K562 (cell line): ENCODE measurements at regions not wholly inside any gene's neighbourhood (a gene's known extent, or its start where the extent isn't known, plus 50 kb on each side); places are given as distances from the start of the nearest gene placed in this dataset.

ENCODE experiments used
- ATAC-seq: fragments of 200-7000 bp; cut with Tn5 transposase; 3 replicates; pipeline ENCODE4 v1.9.1; 2020; ENCODE audit warnings: moderate library complexity
- BruUV-seq: library from RNA; stranded (reverse); fragments of 400-500 nt; replicated peaks from 2 replicates; lab custom pipeline; 2021; lab: Mats Ljungman, UMichigan
- CTCF ChIA-PET: fragments of 300-600 bp; formaldehyde crosslinking; extraction: SDS; loops from one replicate; lab custom pipeline; 2021; ENCODE audit warnings: low intra/inter-chr PET ratio; lab: Yijun Ruan, JAX
- POLR2A ChIA-PET: fragments of 300-600, 350-650 bp; sonication (Branson Sonifier 250); formaldehyde crosslinking; extraction: SDS; loops from one replicate; lab custom pipeline; 2021; ENCODE audit warnings: antibody characterized with exemption, inconsistent platforms; lab: Yijun Ruan, JAX
- DNase-seq, 4 experiments: peaks; one replicate each; pipeline versions ENCODE4 v3.0.0 to v3.0.0-alpha.2; 2011 to 2018; ENCODE audit warnings: low spot score in 3 of 4, mixed read lengths in 3 of 4; ENCODE audit errors: extremely low read depth in 1 of 4
- FAIRE-seq: peaks from 2 replicates; lab custom pipeline; 2011; peaks lifted over from hg19 to GRCh38; lab: Jason Lieb, UNC
- H2AFZ ChIP-seq: 2 replicates; pipeline ENCODE4 v1.6.0; 2011; ENCODE audit warnings: low read depth, low read length, control low read depth, inconsistent platforms
- H3K27ac ChIP-seq: fragments of 200-600 bp; 3 replicates; pipeline ENCODE4 v1.8.0; 2011; ENCODE audit warnings: low read depth, mild to moderate bottlenecking, control low read depth, inconsistent platforms, low read length, moderate library complexity, mixed read lengths; ENCODE audit errors: extremely low read depth
- H3K27me3 ChIP-seq, 2 experiments: fragments of 300-600 bp in 1 of 2; 2 replicates in 1 of 2; 3 replicates in 1 of 2; pipeline versions ENCODE4 v1.6.0 to v1.8.0; 2011; ENCODE audit warnings: inconsistent platforms in 2 of 2, low read length in 2 of 2, mild to moderate bottlenecking in 1 of 2, mixed read lengths in 1 of 2, moderate library complexity in 1 of 2; ENCODE audit not compliant: control insufficient read depth in 2 of 2, insufficient read depth in 2 of 2
- H3K36me3 ChIP-seq: fragments of 300-600 bp; 3 replicates; pipeline ENCODE4 v1.8.0; 2011; ENCODE audit warnings: mild to moderate bottlenecking, low read length, inconsistent platforms; ENCODE audit not compliant: control insufficient read depth, insufficient read depth
- H3K4me1 ChIP-seq, 2 experiments: fragments of 200-600 bp in 1 of 2; replicated peaks in 1 of 2; 2 replicates in 1 of 2; 3 replicates in 1 of 2; pipeline versions ENCODE4 v1.5.1 to v1.8.0; 2011; ENCODE audit warnings: inconsistent platforms in 2 of 2, low read length in 2 of 2, mild to moderate bottlenecking in 1 of 2, mixed read lengths in 1 of 2, moderate library complexity in 1 of 2; ENCODE audit not compliant: control insufficient read depth in 2 of 2, insufficient read depth in 2 of 2
- H3K4me2 ChIP-seq: 2 replicates; pipeline ENCODE4 v1.6.1; 2011; ENCODE audit warnings: low read length, control low read depth, inconsistent platforms, mixed read lengths; ENCODE audit not compliant: insufficient read depth
- H3K4me3 ChIP-seq: fragments of 200-600 bp; sonication (generic), shearing (Covaris generic); 2 replicates; pipeline ENCODE4 v1.5.1; 2016; ENCODE audit warnings: control low read depth, inconsistent platforms
- H3K79me2 ChIP-seq: fragments of 200-600 bp; 3 replicates; pipeline ENCODE4 v1.8.0; 2011; ENCODE audit warnings: low read length, inconsistent platforms; ENCODE audit not compliant: control insufficient read depth, insufficient read depth
- H3K9ac ChIP-seq, 2 experiments: 2 replicates each; pipeline versions ENCODE4 v1.6.0 to v1.6.1; 2011; ENCODE audit warnings: low read depth in 2 of 2, low read length in 2 of 2, control low read depth in 1 of 2, inconsistent platforms in 1 of 2, mild to moderate bottlenecking in 1 of 2, mixed read lengths in 1 of 2; ENCODE audit not compliant: insufficient read depth in 1 of 2
- H3K9me1 ChIP-seq: one replicate; pipeline ENCODE4 v1.6.0; 2011; ENCODE audit warnings: inconsistent platforms, mild to moderate bottlenecking, low read length, moderate library complexity; ENCODE audit not compliant: control insufficient read depth, insufficient read depth
- H3K9me3 ChIP-seq: replicated peaks from 2 replicates; pipeline ENCODE4 v1.5.1; 2011; ENCODE audit warnings: low read depth, low read length, inconsistent platforms; ENCODE audit not compliant: control insufficient read depth, insufficient read depth
- H4K20me1 ChIP-seq: replicated peaks from 2 replicates; pipeline ENCODE4 v1.6.1; 2011; ENCODE audit warnings: low read length, inconsistent platforms, mixed read lengths; ENCODE audit not compliant: control insufficient read depth, insufficient read depth
- ARHGAP35 ChIP-seq: fragments of 450-650 bp; IDR thresholded peaks from 2 replicates; pipeline ENCODE4 v1.6.1; 2018; ENCODE audit not compliant: partially characterized antibody
- FOS ChIP-seq: IDR thresholded peaks from 3 replicates; pipeline ENCODE4 v1.6.1; 2011; ENCODE audit not compliant: insufficient read length; ENCODE audit errors: extremely low read depth
- HDAC8 ChIP-seq: fragments of 450-650 bp; IDR thresholded peaks from 2 replicates; pipeline ENCODE4 v1.6.1; 2016; ENCODE audit warnings: mild to moderate bottlenecking, missing genetic modification characterization, moderate library complexity, missing compliant biosample characterization
- LARP7 ChIP-seq: fragments of 450-650 bp; IDR thresholded peaks from 2 replicates; pipeline ENCODE4 v1.6.1; 2016
- NBN ChIP-seq: fragments of 450-650 bp; IDR thresholded peaks from 2 replicates; pipeline ENCODE4 v1.6.1; 2016; ENCODE audit warnings: low read depth, mild to moderate bottlenecking
- NFE2L1 ChIP-seq: fragments of 450-650 bp; IDR thresholded peaks from 2 replicates; pipeline ENCODE4 v1.6.1; 2016; ENCODE audit warnings: missing genetic modification characterization, low read depth, mild to moderate bottlenecking, missing compliant biosample characterization, moderate library complexity, borderline replicate concordance
- PHF8 ChIP-seq: fragments of 200-600 bp; sonication (generic); IDR thresholded peaks from 2 replicates; pipeline ENCODE4 v1.6.1; 2012; ENCODE audit warnings: mixed run types, mild to moderate bottlenecking, inconsistent platforms, low read length, moderate library complexity, borderline replicate concordance
- RAD51 ChIP-seq: fragments of 450-650 bp; IDR thresholded peaks from 2 replicates; pipeline ENCODE4 v1.7.1; 2016; ENCODE audit warnings: low read depth, mild to moderate bottlenecking, borderline replicate concordance
- SAFB2 ChIP-seq: fragments of 200-400 bp; formaldehyde crosslinking; IDR thresholded peaks from 2 replicates; pipeline ENCODE4 v1.6.1; 2018; ENCODE audit warnings: borderline replicate concordance, low read length, low read depth, moderate library complexity; ENCODE audit not compliant: severe bottlenecking
- TEAD2 ChIP-seq: fragments of 450-650 bp; IDR thresholded peaks from 2 replicates; pipeline ENCODE4 v1.6.1; 2016; ENCODE audit warnings: missing genetic modification characterization, control low read depth, missing compliant biosample characterization
- TFAM ChIP-seq: fragments of 250-450 bp; sonication (Bioruptor Pico); conservative IDR thresholded peaks from 2 replicates; pipeline ENCODE4 v1.5.0; 2021; ENCODE audit warnings: mild to moderate bottlenecking, moderate library complexity
- ZNF121 ChIP-seq: sonication (generic); formaldehyde crosslinking; conservative IDR thresholded peaks from 2 replicates; pipeline ENCODE4 v1.8.0; 2022; ENCODE audit warnings: missing genetic modification reagents
- ZNF408 ChIP-seq: fragments of 250-450 bp; sonication (Bioruptor Pico); IDR thresholded peaks from 2 replicates; pipeline ENCODE4 v1.4.0; 2020; ENCODE audit warnings: low read depth, mild to moderate bottlenecking, moderate library complexity
- ZNF75A ChIP-seq: fragments of 450-650 bp; formaldehyde crosslinking; IDR thresholded peaks from 2 replicates; pipeline ENCODE4 v1.4.0; 2020; ENCODE audit warnings: mild to moderate bottlenecking
- ZSCAN32 ChIP-seq: fragments of 450-650 bp; formaldehyde crosslinking; IDR thresholded peaks from 2 replicates; pipeline ENCODE4 v1.4.0; 2020; ENCODE audit warnings: mild to moderate bottlenecking, moderate library complexity
- WGBS: fragments of 100-300 bp; shearing (Covaris generic); methylation state at CpG from one replicate; pipeline ENCODE4 v1.1.6; 2016; ENCODE audit warnings: low coverage, mixed read lengths; ENCODE audit not compliant: insufficient coverage; ENCODE audit errors: missing lambda C conversion rate; 5-methylcytosine and 5-hydroxymethylcytosine counted together
- in situ Hi-C: fragments of 300-500 bp; cut with MboI; formaldehyde crosslinking; loops from 4 replicates; pipeline ENCODE4 v1.15.0; 2018; ENCODE audit warnings: inconsistent platforms, mixed read lengths
- intact Hi-C: fragments of 100-400 bp; cut with micrococcal nuclease; formaldehyde crosslinking; loops from 2 replicates; pipeline ENCODE4 v1.14.2; 2022
- TF ChIP-seq, protein P1 (sequence below): fragments of 250-450 bp; sonication (Bioruptor Pico); IDR thresholded peaks from 2 replicates; pipeline ENCODE4 v1.5.0; 2020; ENCODE audit warnings: mild to moderate bottlenecking
- TF ChIP-seq, protein P2 (sequence below): conservative IDR thresholded peaks from 2 replicates; pipeline ENCODE4 v1.6.1; 2011; ENCODE audit warnings: low read depth, mild to moderate bottlenecking, low read length; ENCODE audit not compliant: control insufficient read depth
- TF ChIP-seq, protein P3 (sequence below): fragments of 450-650 bp; IDR thresholded peaks from 2 replicates; pipeline ENCODE4 v1.6.1; 2016; ENCODE audit warnings: mild to moderate bottlenecking
- TF ChIP-seq, protein P4 (sequence below): fragments of 250-450 bp; sonication (Bioruptor Pico); IDR thresholded peaks from 2 replicates; pipeline ENCODE4 v1.4.0; 2020; ENCODE audit warnings: mild to moderate bottlenecking

DNA sequence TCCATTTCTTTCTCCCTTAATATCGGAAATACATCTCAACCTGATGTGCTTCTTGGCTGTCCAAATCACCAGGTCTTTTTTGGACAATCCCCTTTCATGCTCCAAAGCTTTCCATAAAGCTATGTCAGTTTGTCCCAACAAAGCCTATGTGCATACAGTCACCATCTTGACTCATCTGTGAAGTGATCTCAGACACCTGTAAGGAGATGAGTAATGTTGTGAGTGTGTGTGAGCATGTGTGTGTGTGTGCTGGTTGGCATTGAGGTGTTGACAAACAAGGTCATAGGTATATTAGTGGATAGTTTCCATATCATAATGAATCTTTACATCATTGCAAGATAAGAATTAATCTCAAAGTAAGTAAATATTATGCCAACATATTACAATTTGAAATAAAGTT, 1243.3 kb upstream of the SEL1L start:
- no peak overlapping the region for H3K9ac ChIP-seq
- H3K4me3 ChIP-seq = no peak overlapping the region
- no peak overlapping the region for H3K27ac ChIP-seq
- BruUV-seq = no TSS peak
- H3K4me1 ChIP-seq = no peaks in the 10 kb centered on the region
- no peak for TF ChIP-seq ZSCAN32 (CRISPR knock-in tag)
- TF ChIP-seq SAFB2 = no peak
- no peak for TF ChIP-seq RAD51
- no peak for TF ChIP-seq TFAM (CRISPR knock-in tag)
- TF ChIP-seq ZNF75A (CRISPR knock-in tag) = no peak
- TF ChIP-seq NBN = no peak
- TF ChIP-seq FOS = no peak
- TF ChIP-seq, protein P1, sequence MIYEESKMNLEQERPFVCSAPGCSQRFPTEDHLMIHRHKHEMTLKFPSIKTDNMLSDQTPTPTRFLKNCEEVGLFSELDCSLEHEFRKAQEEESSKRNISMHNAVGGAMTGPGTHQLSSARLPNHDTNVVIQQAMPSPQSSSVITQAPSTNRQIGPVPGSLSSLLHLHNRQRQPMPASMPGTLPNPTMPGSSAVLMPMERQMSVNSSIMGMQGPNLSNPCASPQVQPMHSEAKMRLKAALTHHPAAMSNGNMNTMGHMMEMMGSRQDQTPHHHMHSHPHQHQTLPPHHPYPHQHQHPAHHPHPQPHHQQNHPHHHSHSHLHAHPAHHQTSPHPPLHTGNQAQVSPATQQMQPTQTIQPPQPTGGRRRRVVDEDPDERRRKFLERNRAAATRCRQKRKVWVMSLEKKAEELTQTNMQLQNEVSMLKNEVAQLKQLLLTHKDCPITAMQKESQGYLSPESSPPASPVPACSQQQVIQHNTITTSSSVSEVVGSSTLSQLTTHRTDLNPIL = no peak
- TF ChIP-seq, protein P2, sequence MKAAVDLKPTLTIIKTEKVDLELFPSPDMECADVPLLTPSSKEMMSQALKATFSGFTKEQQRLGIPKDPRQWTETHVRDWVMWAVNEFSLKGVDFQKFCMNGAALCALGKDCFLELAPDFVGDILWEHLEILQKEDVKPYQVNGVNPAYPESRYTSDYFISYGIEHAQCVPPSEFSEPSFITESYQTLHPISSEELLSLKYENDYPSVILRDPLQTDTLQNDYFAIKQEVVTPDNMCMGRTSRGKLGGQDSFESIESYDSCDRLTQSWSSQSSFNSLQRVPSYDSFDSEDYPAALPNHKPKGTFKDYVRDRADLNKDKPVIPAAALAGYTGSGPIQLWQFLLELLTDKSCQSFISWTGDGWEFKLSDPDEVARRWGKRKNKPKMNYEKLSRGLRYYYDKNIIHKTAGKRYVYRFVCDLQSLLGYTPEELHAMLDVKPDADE = no peak
- TF ChIP-seq, protein P3, sequence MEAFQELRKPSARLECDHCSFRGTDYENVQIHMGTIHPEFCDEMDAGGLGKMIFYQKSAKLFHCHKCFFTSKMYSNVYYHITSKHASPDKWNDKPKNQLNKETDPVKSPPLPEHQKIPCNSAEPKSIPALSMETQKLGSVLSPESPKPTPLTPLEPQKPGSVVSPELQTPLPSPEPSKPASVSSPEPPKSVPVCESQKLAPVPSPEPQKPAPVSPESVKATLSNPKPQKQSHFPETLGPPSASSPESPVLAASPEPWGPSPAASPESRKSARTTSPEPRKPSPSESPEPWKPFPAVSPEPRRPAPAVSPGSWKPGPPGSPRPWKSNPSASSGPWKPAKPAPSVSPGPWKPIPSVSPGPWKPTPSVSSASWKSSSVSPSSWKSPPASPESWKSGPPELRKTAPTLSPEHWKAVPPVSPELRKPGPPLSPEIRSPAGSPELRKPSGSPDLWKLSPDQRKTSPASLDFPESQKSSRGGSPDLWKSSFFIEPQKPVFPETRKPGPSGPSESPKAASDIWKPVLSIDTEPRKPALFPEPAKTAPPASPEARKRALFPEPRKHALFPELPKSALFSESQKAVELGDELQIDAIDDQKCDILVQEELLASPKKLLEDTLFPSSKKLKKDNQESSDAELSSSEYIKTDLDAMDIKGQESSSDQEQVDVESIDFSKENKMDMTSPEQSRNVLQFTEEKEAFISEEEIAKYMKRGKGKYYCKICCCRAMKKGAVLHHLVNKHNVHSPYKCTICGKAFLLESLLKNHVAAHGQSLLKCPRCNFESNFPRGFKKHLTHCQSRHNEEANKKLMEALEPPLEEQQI = no peak
- TF ChIP-seq TEAD2 (tag) = no peak
- TF ChIP-seq HDAC8 = no peak
- no peak for TF ChIP-seq PHF8
- TF ChIP-seq, protein P4, sequence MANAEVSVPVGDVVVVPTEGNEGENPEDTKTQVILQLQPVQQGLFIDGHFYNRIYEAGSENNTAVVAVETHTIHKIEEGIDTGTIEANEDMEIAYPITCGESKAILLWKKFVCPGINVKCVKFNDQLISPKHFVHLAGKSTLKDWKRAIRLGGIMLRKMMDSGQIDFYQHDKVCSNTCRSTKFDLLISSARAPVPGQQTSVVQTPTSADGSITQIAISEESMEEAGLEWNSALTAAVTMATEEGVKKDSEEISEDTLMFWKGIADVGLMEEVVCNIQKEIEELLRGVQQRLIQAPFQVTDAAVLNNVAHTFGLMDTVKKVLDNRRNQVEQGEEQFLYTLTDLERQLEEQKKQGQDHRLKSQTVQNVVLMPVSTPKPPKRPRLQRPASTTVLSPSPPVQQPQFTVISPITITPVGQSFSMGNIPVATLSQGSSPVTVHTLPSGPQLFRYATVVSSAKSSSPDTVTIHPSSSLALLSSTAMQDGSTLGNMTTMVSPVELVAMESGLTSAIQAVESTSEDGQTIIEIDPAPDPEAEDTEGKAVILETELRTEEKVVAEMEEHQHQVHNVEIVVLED (CRISPR knock-in tag) = no peak
- TF ChIP-seq NFE2L1 (tag) = no peak
- no peak for TF ChIP-seq ZNF121 (CRISPR knock-in tag)
- no peak for TF ChIP-seq ZNF408 (CRISPR knock-in tag)
- no peak for TF ChIP-seq ARHGAP35
- no peak for TF ChIP-seq LARP7
- ChIA-PET CTCF (no interaction called here), POLR2A (no interaction called here)
- no peaks in the 10 kb centered on the region for H4K20me1 ChIP-seq
- H3K9me3 ChIP-seq = no peaks in the 10 kb centered on the region
- no peak overlapping the region for H3K4me2 ChIP-seq
- no peaks in the 10 kb centered on the region for H3K27me3 ChIP-seq
- FAIRE-seq (no peak), DNase-seq (no peak), ATAC-seq (no peak)
- no peaks in the 10 kb centered on the region for H3K9me1 ChIP-seq
- H2AFZ ChIP-seq = no peak overlapping the region
- H3K79me2 ChIP-seq = no peaks in the 10 kb centered on the region
- WGBS = 0% methylated on average over 1 of the region's 1 CpG
- no peaks in the 10 kb centered on the region for H3K36me3 ChIP-seq
- intact Hi-C loops (no loop called here), in situ Hi-C loops (no loop called here)
